ENCODE measurements at regions not wholly inside any gene's neighbourhood (a gene's known extent, or its start where the extent isn't known, plus 50 kb on each side); places are given as distances from the start of the nearest gene placed in this dataset.

DNA sequence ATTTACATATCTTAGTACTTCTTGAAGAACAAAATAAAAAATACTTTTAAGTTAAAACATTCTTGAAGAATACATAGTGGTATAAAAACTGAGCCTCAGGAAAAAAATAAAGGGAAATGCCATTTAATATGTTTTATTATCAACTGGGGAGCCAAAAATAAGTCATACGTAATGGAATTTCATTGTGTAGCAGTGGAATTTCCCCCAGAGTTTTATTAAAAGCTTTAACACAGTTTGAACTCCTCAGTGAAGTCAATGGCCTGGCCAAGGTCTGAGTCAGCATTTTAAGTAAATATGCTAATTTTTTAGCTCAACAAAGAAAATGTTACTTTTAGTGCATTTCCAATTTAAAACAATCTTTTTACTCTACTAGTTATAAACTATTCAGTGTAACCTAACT lies 350.1 kb upstream of the ATP2B1 start:
- TF ChIP-seq TAF1 (IDR thresholded peaks at IDR 0.05; ENCODE audit: borderline replicate concordance, low read depth, low read length), result no peak
- no peak for TF ChIP-seq POLR2AphosphoS5 (IDR thresholded peaks at IDR 0.05; ENCODE audit: low read depth, low read length)
- no peak for TF ChIP-seq POLR2A (IDR thresholded peaks at IDR 0.05; ENCODE audit: low read depth, low read length)
